Peyer's patch (tissue), 4 donors: ENCODE measurements at regions not wholly inside any gene's neighbourhood (a gene's known extent, or its start where the extent isn't known, plus 50 kb on each side); places are given as distances from the start of the nearest gene placed in this dataset.

Experiments
- DNase-seq, 3 donors: peaks; one replicate each; pipeline ENCODE4 v3.0.0-alpha.2; 2017 to 2019
- H3K27ac ChIP-seq, 4 donors: fragments of 200-600 bp; sonication (generic); one replicate each; pipeline ENCODE4 v1.5.1; 2016 to 2019
- H3K27me3 ChIP-seq, 2 donors: fragments of 200-600 bp; sonication (generic); one replicate each; pipeline ENCODE4 v1.5.1; 2019
- H3K36me3 ChIP-seq, 3 donors: fragments of 200-600 bp; sonication (generic); one replicate each; pipeline ENCODE4 v1.5.1; 2016 to 2019
- H3K4me1 ChIP-seq, 4 donors: fragments of 200-600 bp; sonication (generic); one replicate each; pipeline ENCODE4 v1.5.1; 2016 to 2019
- H3K4me3 ChIP-seq, 4 donors: fragments of 200-600 bp; sonication (generic); 1 replicate in 3 of 4; 2 replicates in 1 of 4; pipeline ENCODE4 v1.5.1; 2016 to 2019; ENCODE audit warnings: mild to moderate bottlenecking in 1 of 4
- H3K9me3 ChIP-seq, 4 donors: fragments of 200-600 bp; sonication (generic); one replicate each; pipeline ENCODE4 v1.5.1; 2016 to 2019; ENCODE audit warnings: mild to moderate bottlenecking in 1 of 4
- POLR2A ChIP-seq, 2 donors: fragments of 450-650 bp; IDR thresholded peaks; one replicate each; pipeline ENCODE4 v1.5.1; 2017; ENCODE audit warnings: antibody characterized with exemption in 2 of 2, mild to moderate bottlenecking in 2 of 2, moderate library complexity in 2 of 2
- TF ChIP-seq, protein P1 (sequence below), 6 experiments: fragments of 450-650 bp in 4 of 6; fragments of 200-600 bp in 2 of 6; sonication (generic) in 1 of 6; IDR thresholded peaks; one replicate each; pipeline ENCODE4 v1.5.1; 2017 to 2019; ENCODE audit warnings: antibody characterized with exemption in 6 of 6, mild to moderate bottlenecking in 3 of 6, moderate library complexity in 1 of 6

DNA sequence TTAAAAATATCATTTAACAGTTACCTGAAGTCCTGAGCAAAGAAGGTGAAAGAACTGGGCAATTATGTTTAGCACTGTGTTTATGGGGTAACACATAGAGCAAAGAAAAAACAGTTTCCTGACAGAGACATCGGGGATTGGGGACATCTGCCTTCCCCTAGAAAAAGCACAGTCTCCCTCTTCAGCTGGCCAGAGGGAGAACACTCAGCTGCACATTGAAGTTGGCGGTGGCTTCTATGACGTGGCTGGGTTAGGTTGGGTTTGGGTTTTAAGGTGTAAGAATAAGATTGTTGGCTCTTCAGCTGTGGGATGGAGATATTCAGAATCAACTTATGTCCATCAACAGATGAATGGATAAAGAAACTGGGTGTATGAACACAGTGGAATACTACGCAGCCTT, 124.0 kb upstream of the DTNBP1 start:
- no peaks in the 10 kb centered on the region for H3K36me3 ChIP-seq
- no peaks in the 10 kb centered on the region for H3K9me3 ChIP-seq
- H3K27ac ChIP-seq: no peak overlapping the region
- no peak for DNase-seq
- no peaks in the 10 kb centered on the region for H3K27me3 ChIP-seq
- no peak overlapping the region for H3K4me3 ChIP-seq
- TF ChIP-seq, protein P1, sequence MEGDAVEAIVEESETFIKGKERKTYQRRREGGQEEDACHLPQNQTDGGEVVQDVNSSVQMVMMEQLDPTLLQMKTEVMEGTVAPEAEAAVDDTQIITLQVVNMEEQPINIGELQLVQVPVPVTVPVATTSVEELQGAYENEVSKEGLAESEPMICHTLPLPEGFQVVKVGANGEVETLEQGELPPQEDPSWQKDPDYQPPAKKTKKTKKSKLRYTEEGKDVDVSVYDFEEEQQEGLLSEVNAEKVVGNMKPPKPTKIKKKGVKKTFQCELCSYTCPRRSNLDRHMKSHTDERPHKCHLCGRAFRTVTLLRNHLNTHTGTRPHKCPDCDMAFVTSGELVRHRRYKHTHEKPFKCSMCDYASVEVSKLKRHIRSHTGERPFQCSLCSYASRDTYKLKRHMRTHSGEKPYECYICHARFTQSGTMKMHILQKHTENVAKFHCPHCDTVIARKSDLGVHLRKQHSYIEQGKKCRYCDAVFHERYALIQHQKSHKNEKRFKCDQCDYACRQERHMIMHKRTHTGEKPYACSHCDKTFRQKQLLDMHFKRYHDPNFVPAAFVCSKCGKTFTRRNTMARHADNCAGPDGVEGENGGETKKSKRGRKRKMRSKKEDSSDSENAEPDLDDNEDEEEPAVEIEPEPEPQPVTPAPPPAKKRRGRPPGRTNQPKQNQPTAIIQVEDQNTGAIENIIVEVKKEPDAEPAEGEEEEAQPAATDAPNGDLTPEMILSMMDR (IDR thresholded peaks at IDR 0.05): no peak
- TF ChIP-seq POLR2A (IDR thresholded peaks at IDR 0.05): no peak
- H3K4me1 ChIP-seq: peaks cover 0 to 1% (median 0%) of the 10 kb centered on the region in 4 donors

- no peak overlapping the region for H3K27ac ChIP-seq
- no peaks in the 10 kb centered on the region for H3K36me3 ChIP-seq
- TF ChIP-seq, protein P1 (IDR thresholded peaks at IDR 0.05): no peak
- TF ChIP-seq POLR2A (IDR thresholded peaks at IDR 0.05): no peak
- H3K27me3 ChIP-seq: no peaks in the 10 kb centered on the region
- no peaks in the 10 kb centered on the region for H3K9me3 ChIP-seq
- H3K4me1 ChIP-seq: peaks cover 0 to 3% (median 0%) of the 10 kb centered on the region in 4 donors
- H3K4me3 ChIP-seq: no peak overlapping the region
- no peak for DNase-seq
Measured at GRCh38 chr6:15783484-15783883, 120.7 kb upstream of the DTNBP1 start.

- Histone ChIP-seq H3K36me3 (no peaks in the 10 kb centered on the region), H3K27ac (no peak overlapping the region), H3K4me1 (peaks cover 0 to 3% (median 0%) of the 10 kb centered on the region in 4 donors), H3K27me3 (no peaks in the 10 kb centered on the region), H3K9me3 (no peaks in the 10 kb centered on the region), H3K4me3 (no peak overlapping the region)
- DNase-seq: no peak
- TF ChIP-seq, protein P1 (IDR thresholded peaks at IDR 0.05): no peak
- TF ChIP-seq POLR2A (IDR thresholded peaks at IDR 0.05): no peak
Measured at GRCh38 chr6:15781890-15782289, 119.1 kb upstream of the DTNBP1 start.

DNA sequence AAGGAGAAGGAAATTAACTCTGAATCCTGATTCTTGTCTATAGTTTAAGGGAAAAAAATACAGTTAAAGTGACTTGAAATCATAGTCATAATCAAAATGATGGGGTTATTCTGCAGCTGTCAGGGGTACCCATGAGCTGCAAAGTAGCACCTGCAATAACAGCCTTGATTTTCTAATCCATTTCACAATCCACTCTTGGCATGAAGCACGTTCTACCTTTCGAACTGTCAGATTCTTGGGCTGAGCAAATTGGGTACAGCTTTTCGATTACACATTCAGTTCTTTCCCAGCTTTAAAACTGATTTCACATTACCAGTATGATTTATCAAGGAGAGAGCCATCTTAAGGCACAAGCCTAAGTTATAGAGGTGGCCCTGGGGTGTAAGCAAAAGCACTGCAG, 118.5 kb upstream of the DTNBP1 start:
- no peaks in the 10 kb centered on the region for H3K9me3 ChIP-seq
- no peak for TF ChIP-seq POLR2A (IDR thresholded peaks at IDR 0.05)
- TF ChIP-seq, protein P1 (IDR thresholded peaks at IDR 0.05): no peak
- no peak overlapping the region for H3K27ac ChIP-seq
- no peak for DNase-seq
- no peaks in the 10 kb centered on the region for H3K36me3 ChIP-seq
- H3K4me1 ChIP-seq: peaks cover 0 to 3% (median 0%) of the 10 kb centered on the region in 4 donors
- H3K4me3 ChIP-seq: no peak overlapping the region
- no peaks in the 10 kb centered on the region for H3K27me3 ChIP-seq

DNA sequence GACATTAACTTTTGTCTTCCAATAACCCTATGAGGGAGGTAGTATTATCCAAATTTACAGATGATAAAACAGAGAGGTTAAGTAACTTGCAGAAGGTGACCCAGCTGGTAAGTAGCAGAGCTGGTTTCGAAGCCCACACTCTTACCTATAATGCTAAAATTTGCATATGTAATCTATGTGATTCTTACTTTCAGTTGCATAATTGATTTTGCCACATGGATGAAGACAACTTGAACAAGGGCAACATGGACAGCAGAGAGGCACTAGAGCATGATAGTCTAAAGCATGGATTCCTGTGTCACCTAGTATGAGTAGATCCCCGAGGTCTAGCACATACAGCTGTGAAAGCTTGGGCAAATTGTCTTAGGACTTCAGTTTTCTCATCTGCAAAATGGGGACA, 117.6 kb upstream of the DTNBP1 start:
- no peak for DNase-seq
- TF ChIP-seq, protein P1 (IDR thresholded peaks at IDR 0.05): no peak
- TF ChIP-seq POLR2A (IDR thresholded peaks at IDR 0.05): no peak
- Histone ChIP-seq H3K27me3 (no peaks in the 10 kb centered on the region), H3K36me3 (no peaks in the 10 kb centered on the region), H3K27ac (no peak overlapping the region), H3K4me1 (peaks cover 0 to 3% (median 0%) of the 10 kb centered on the region in 4 donors), H3K4me3 (no peak overlapping the region), H3K9me3 (no peaks in the 10 kb centered on the region)

- TF ChIP-seq POLR2A (IDR thresholded peaks at IDR 0.05): no peak
- TF ChIP-seq, protein P1 (IDR thresholded peaks at IDR 0.05): no peak
- no peak for DNase-seq
- H3K4me1 ChIP-seq: peaks cover 0 to 3% (median 0%) of the 10 kb centered on the region in 4 donors
- H3K9me3 ChIP-seq: no peaks in the 10 kb centered on the region
- no peaks in the 10 kb centered on the region for H3K27me3 ChIP-seq
- H3K4me3 ChIP-seq: no peak overlapping the region
- H3K36me3 ChIP-seq: no peaks in the 10 kb centered on the region
- no peak overlapping the region for H3K27ac ChIP-seq
Measured at GRCh38 chr6:15779726-15780125, 116.9 kb upstream of the DTNBP1 start.
